H9 (cell line): ENCODE measurements at regions not wholly inside any gene's neighbourhood (a gene's known extent, or its start where the extent isn't known, plus 50 kb on each side); places are given as distances from the start of the nearest gene placed in this dataset.

ENCODE experiments used
- DNase-seq: peaks from one replicate; pipeline ENCODE4 v3.0.0-alpha.2; 2017
- H2AFZ ChIP-seq: one replicate; pipeline ENCODE4 v1.6.1; 2013; ENCODE audit warnings: mild to moderate bottlenecking, low read length, control low read depth, moderate library complexity
- H2AK5ac ChIP-seq: 2 replicates; pipeline ENCODE4 v1.6.1; 2013; ENCODE audit warnings: low read length, control low read depth, mixed read lengths; ENCODE audit not compliant: insufficient read length
- H2BK120ac ChIP-seq: one replicate; pipeline ENCODE4 v1.6.1; 2013; ENCODE audit warnings: low read depth, mild to moderate bottlenecking, low read length, control low read depth, inconsistent platforms; ENCODE audit not compliant: poor library complexity, severe bottlenecking
- H2BK12ac ChIP-seq: 2 replicates; pipeline ENCODE4 v1.6.1; 2013; ENCODE audit warnings: low read length, control low read depth, mixed read lengths, low read depth; ENCODE audit not compliant: insufficient read length
- H2BK15ac ChIP-seq: 2 replicates; pipeline ENCODE4 v1.6.1; 2013; ENCODE audit warnings: low read depth, low read length, control low read depth
- H2BK20ac ChIP-seq: one replicate; pipeline ENCODE4 v1.6.1; 2013; ENCODE audit warnings: low read depth, mild to moderate bottlenecking, low read length, control low read depth, inconsistent platforms; ENCODE audit not compliant: poor library complexity, severe bottlenecking
- H2BK5ac ChIP-seq: 2 replicates; pipeline ENCODE4 v1.6.1; 2013; ENCODE audit warnings: low read length, control low read depth, mixed read lengths; ENCODE audit not compliant: insufficient read length
- H3K14ac ChIP-seq: 2 replicates; pipeline ENCODE4 v1.6.1; 2013; ENCODE audit warnings: low read length, control low read depth; ENCODE audit not compliant: insufficient read depth
- H3K18ac ChIP-seq: 2 replicates; pipeline ENCODE4 v1.6.1; 2013; ENCODE audit warnings: low read depth, mild to moderate bottlenecking, mixed read lengths, low read length, control low read depth; ENCODE audit not compliant: insufficient read length
- H3K23ac ChIP-seq: 2 replicates; pipeline ENCODE4 v1.6.1; 2013; ENCODE audit warnings: low read length, control low read depth, mixed read lengths, low read depth; ENCODE audit not compliant: insufficient read length
- H3K23me2 ChIP-seq: 2 replicates; pipeline ENCODE4 v1.6.1; 2013; ENCODE audit warnings: low read depth, mild to moderate bottlenecking, mixed read lengths, low read length, control low read depth; ENCODE audit not compliant: insufficient read length, poor library complexity, severe bottlenecking
- H3K27ac ChIP-seq: 2 replicates; pipeline ENCODE4 v1.5.1; 2013; ENCODE audit warnings: low read length, control low read depth, mixed read lengths, low read depth; ENCODE audit not compliant: insufficient read length
- H3K27me3 ChIP-seq: 2 replicates; pipeline ENCODE4 v1.6.1; 2013; ENCODE audit warnings: low read length, control low read depth, inconsistent platforms; ENCODE audit not compliant: insufficient read depth
- H3K4ac ChIP-seq: 2 replicates; pipeline ENCODE4 v1.6.1; 2013; ENCODE audit warnings: low read depth, mild to moderate bottlenecking, control low read depth, inconsistent platforms, low read length, moderate library complexity
- H3K4me1 ChIP-seq: 2 replicates; pipeline ENCODE4 v1.6.1; 2013; ENCODE audit warnings: low read length, control low read depth, inconsistent platforms; ENCODE audit not compliant: insufficient read depth
- H3K4me2 ChIP-seq: 2 replicates; pipeline ENCODE4 v1.6.1; 2013; ENCODE audit warnings: low read length, control low read depth, mixed read lengths; ENCODE audit not compliant: insufficient read length, insufficient read depth
- H3K56ac ChIP-seq: 2 replicates; pipeline ENCODE4 v1.6.1; 2013; ENCODE audit warnings: low read depth, mild to moderate bottlenecking, mixed read lengths, low read length, control low read depth; ENCODE audit not compliant: insufficient read length
- H3K79me1 ChIP-seq: 2 replicates; pipeline ENCODE4 v1.6.1; 2013; ENCODE audit warnings: low read depth, mild to moderate bottlenecking, moderate library complexity, low read length, control low read depth, inconsistent platforms; ENCODE audit not compliant: insufficient read depth, poor library complexity, severe bottlenecking
- H3K79me2 ChIP-seq: 2 replicates; pipeline ENCODE4 v1.6.1; 2013; ENCODE audit warnings: low read length, control low read depth, inconsistent platforms; ENCODE audit not compliant: insufficient read depth
- H3K9ac ChIP-seq: 2 replicates; pipeline ENCODE4 v1.6.1; 2013; ENCODE audit warnings: low read length, control low read depth, mixed read lengths; ENCODE audit not compliant: insufficient read length; ENCODE audit errors: extremely low read depth
- H3K9me3 ChIP-seq: one replicate; pipeline ENCODE4 v1.6.1; 2013; ENCODE audit warnings: low read depth, low read length, inconsistent platforms; ENCODE audit not compliant: control insufficient read depth
- H3T11ph ChIP-seq: one replicate; pipeline ENCODE4 v1.6.1; 2013; ENCODE audit warnings: mild to moderate bottlenecking, low read length, control low read depth, inconsistent platforms
- H4K20me1 ChIP-seq: one replicate; pipeline ENCODE4 v1.6.1; 2013; ENCODE audit not compliant: control insufficient read depth, insufficient read length, insufficient read depth
- H4K5ac ChIP-seq: 2 replicates; pipeline ENCODE4 v1.6.1; 2013; ENCODE audit warnings: low read depth, mild to moderate bottlenecking, mixed read lengths, low read length, control low read depth; ENCODE audit not compliant: insufficient read length
- H4K8ac ChIP-seq: replicated peaks from 2 replicates; pipeline ENCODE4 v1.6.1; 2013; ENCODE audit warnings: low read length, control low read depth, mixed read lengths, low read depth; ENCODE audit not compliant: insufficient read length
- H4K91ac ChIP-seq: 2 replicates; pipeline ENCODE4 v1.6.1; 2013; ENCODE audit warnings: low read depth, mild to moderate bottlenecking, moderate library complexity, mixed read lengths, low read length, control low read depth; ENCODE audit not compliant: insufficient read length
- H3K27ac Mint-ChIP-seq, 3 experiments: 2 replicates in 2 of 3; 3 replicates in 1 of 3; pipeline ENCODE4 v1.8.0; 2020 to 2021; ENCODE audit warnings: mixed read lengths in 3 of 3, mild to moderate bottlenecking in 1 of 3, moderate library complexity in 1 of 3
- H3K27me3 Mint-ChIP-seq: 2 replicates; pipeline ENCODE4 v1.8.0; 2021; ENCODE audit warnings: low read depth, mild to moderate bottlenecking, moderate library complexity, mixed read lengths
- H3K36me3 Mint-ChIP-seq, 3 experiments: 2 replicates in 2 of 3; 3 replicates in 1 of 3; pipeline ENCODE4 v1.8.0; 2020 to 2021; ENCODE audit warnings: low read depth in 3 of 3, mixed read lengths in 3 of 3; ENCODE audit not compliant: insufficient read depth in 1 of 3
- H3K4me1 Mint-ChIP-seq, 2 experiments: 2 replicates each; pipeline ENCODE4 v1.8.0; 2020; ENCODE audit warnings: mixed read lengths in 2 of 2
- H3K4me3 Mint-ChIP-seq, 2 experiments: 2 replicates in 1 of 2; 3 replicates in 1 of 2; pipeline ENCODE4 v1.8.0; 2020 to 2021; ENCODE audit warnings: mild to moderate bottlenecking in 2 of 2, mixed read lengths in 2 of 2, moderate library complexity in 1 of 2
- H3K9me3 Mint-ChIP-seq, 2 experiments: 2 replicates in 1 of 2; 3 replicates in 1 of 2; pipeline ENCODE4 v1.8.0; 2020; ENCODE audit warnings: mild to moderate bottlenecking in 2 of 2, mixed read lengths in 2 of 2, moderate library complexity in 1 of 2
- WGBS: extraction: QIAGEN DNeasy Blood & Tissue Kit; methylation state at CpG from one replicate; pipeline ENCODE4 v1.1.7; 2013; ENCODE audit warnings: missing lambda C conversion rate, low lambda C conversion rate, mixed read lengths; ENCODE audit not compliant: insufficient read length; ENCODE audit errors: extremely low coverage; 5-methylcytosine and 5-hydroxymethylcytosine counted together
- TF ChIP-seq, protein P1 (sequence below): fragments of 200-600 bp; sonication (generic); conservative IDR thresholded peaks from 3 replicates; pipeline ENCODE4 v1.8.0; 2021; ENCODE audit warnings: antibody characterized with exemption, mild to moderate bottlenecking

DNA sequence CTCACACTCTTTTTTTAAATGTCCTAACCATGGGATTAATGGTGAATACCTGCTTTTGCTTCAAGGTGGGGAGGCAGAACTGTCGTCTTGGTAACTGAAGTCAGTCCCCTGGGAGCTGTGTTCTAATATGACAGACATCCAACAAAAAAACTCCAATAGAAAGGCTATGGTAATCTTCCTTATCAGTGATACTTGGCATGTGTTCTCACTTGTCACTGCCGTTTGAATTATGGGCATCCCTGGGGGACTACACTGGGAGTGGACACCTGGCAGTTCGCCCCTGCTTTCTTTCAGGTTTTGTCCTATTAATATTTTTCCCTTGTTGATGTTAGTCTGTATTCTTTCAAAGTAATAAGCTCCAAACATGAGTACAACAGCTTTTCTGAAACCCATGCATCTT lies 252.6 kb downstream of the SLITRK5 start:
- no peak overlapping the region for H3K27ac Mint-ChIP-seq
- no CpG with 5 or more reads among the region's 3 CpGs for WGBS

More for the DNA sequence above, 252.6 kb downstream of the SLITRK5 start:
- Histone ChIP-seq H4K91ac (no peak overlapping the region), H4K8ac (no peak overlapping the region), H3K4ac (no peak overlapping the region), H2AFZ (no peak overlapping the region), H3K9ac (no peak overlapping the region), H3K9me3 (no peaks in the 10 kb centered on the region), H2BK120ac (no peak overlapping the region), H3T11ph (no peak overlapping the region), H2AK5ac (no peak overlapping the region), H2BK15ac (no peak overlapping the region), H3K27me3 (no peaks in the 10 kb centered on the region), H3K18ac (no peak overlapping the region), H3K4me1 (no peaks in the 10 kb centered on the region), H3K23me2 (no peaks in the 10 kb centered on the region), H2BK5ac (no peak overlapping the region), H3K27ac (no peak overlapping the region), H3K23ac (no peak overlapping the region), H2BK12ac (no peak overlapping the region), H3K79me2 (no peaks in the 10 kb centered on the region), H3K79me1 (no peaks in the 10 kb centered on the region), H3K56ac (no peak overlapping the region), H4K20me1 (no peaks in the 10 kb centered on the region), H2BK20ac (no peak overlapping the region), H4K5ac (no peak overlapping the region), H3K14ac (no peak overlapping the region), H3K4me2 (no peak overlapping the region)
- H3K4me3 Mint-ChIP-seq, result no peak overlapping the region
- no peak for DNase-seq
- peaks cover 9 to 18% of the 10 kb centered on the region in 2 experiments for H3K4me1 Mint-ChIP-seq
- H3K36me3 Mint-ChIP-seq, result peaks cover 0 to 2% (median 0%) of the 10 kb centered on the region in 3 experiments; a peak in 1 of 7 replicates
- TF ChIP-seq, protein P1, sequence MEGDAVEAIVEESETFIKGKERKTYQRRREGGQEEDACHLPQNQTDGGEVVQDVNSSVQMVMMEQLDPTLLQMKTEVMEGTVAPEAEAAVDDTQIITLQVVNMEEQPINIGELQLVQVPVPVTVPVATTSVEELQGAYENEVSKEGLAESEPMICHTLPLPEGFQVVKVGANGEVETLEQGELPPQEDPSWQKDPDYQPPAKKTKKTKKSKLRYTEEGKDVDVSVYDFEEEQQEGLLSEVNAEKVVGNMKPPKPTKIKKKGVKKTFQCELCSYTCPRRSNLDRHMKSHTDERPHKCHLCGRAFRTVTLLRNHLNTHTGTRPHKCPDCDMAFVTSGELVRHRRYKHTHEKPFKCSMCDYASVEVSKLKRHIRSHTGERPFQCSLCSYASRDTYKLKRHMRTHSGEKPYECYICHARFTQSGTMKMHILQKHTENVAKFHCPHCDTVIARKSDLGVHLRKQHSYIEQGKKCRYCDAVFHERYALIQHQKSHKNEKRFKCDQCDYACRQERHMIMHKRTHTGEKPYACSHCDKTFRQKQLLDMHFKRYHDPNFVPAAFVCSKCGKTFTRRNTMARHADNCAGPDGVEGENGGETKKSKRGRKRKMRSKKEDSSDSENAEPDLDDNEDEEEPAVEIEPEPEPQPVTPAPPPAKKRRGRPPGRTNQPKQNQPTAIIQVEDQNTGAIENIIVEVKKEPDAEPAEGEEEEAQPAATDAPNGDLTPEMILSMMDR, result no peak
- no peaks in the 10 kb centered on the region for H3K27me3 Mint-ChIP-seq
- H3K9me3 Mint-ChIP-seq, result no peaks in the 10 kb centered on the region; a peak in 4 of 5 replicates
